Activated naive CD4-positive, alpha-beta T cell treated with anti-CD3 and anti-CD28 coated beads, Interleukin-2, amount 50 U/mL, for 16 hours (primary cell): ENCODE measurements at regions not wholly inside any gene's neighbourhood (a gene's known extent, or its start where the extent isn't known, plus 50 kb on each side); places are given as distances from the start of the nearest gene placed in this dataset.
"Not testable (repeated sequence)": the region's sequence is repeated elsewhere in the genome, so short reads cannot be mapped to it uniquely, and the experiment has no call there.

Experiments used
- DNase-seq: peaks from one replicate; pipeline ENCODE4 v3.0.0-alpha.2; 2020

- no peak for DNase-seq
These were observed 773.3 kb upstream of the DEFB115 start for GRCh38 chr20:30484009-30484748.

- DNase-seq = no peak
These were observed 772.8 kb upstream of the DEFB115 start for GRCh38 chr20:30484749-30485070.

GRCh38 chr20:30485331-30486102, 771.9 kb upstream of the DEFB115 start:
- no peak for DNase-seq

GRCh38 chr20:30486103-30486478, 771.4 kb upstream of the DEFB115 start:
- DNase-seq = no peak

GRCh38 chr20:30487461-30487860, 770.0 kb upstream of the DEFB115 start:
- not testable (repeated sequence) for DNase-seq

GRCh38 chr20:30487947-30488926, 769.2 kb upstream of the DEFB115 start:
- DNase-seq = no peak

GRCh38 chr20:30488941-30489613, 768.4 kb upstream of the DEFB115 start:
- no peak for DNase-seq

GRCh38 chr20:30489614-30490003, 767.9 kb upstream of the DEFB115 start:
- no peak for DNase-seq

- DNase-seq = no peak
These were observed 766.4 kb upstream of the DEFB115 start for GRCh38 chr20:30491016-30491415.

- DNase-seq = not testable (repeated sequence)
These were observed 760.8 kb upstream of the DEFB115 start for GRCh38 chr20:30496656-30497055.

GRCh38 chr20:30497191-30497590, 760.3 kb upstream of the DEFB115 start:
- DNase-seq = not testable (repeated sequence)

GRCh38 chr20:30499123-30499522, 758.3 kb upstream of the DEFB115 start:
- DNase-seq = no peak

- not testable (repeated sequence) for DNase-seq
These were observed 757.6 kb upstream of the DEFB115 start for GRCh38 chr20:30499716-30500446.

- DNase-seq = not testable (repeated sequence)
These were observed 757.0 kb upstream of the DEFB115 start for GRCh38 chr20:30500447-30500820.

GRCh38 chr20:30500829-30501440, 756.5 kb upstream of the DEFB115 start:
- DNase-seq = no peak

- no peak for DNase-seq
These were observed 754.8 kb upstream of the DEFB115 start for GRCh38 chr20:30502670-30503069.

GRCh38 chr20:30503204-30503603, 754.3 kb upstream of the DEFB115 start:
- DNase-seq = not testable (repeated sequence)

GRCh38 chr20:30503992-30504570, 753.4 kb upstream of the DEFB115 start:
- no peak for DNase-seq

GRCh38 chr20:30505566-30505965, 751.9 kb upstream of the DEFB115 start:
- no peak for DNase-seq

GRCh38 chr20:30506100-30506499, 751.4 kb upstream of the DEFB115 start:
- no peak for DNase-seq

GRCh38 chr20:30508382-30508781, 749.1 kb upstream of the DEFB115 start:
- DNase-seq = not testable (repeated sequence)
